Glutamatergic neuron (in vitro differentiated cells): ENCODE measurements at regions not wholly inside any gene's neighbourhood (a gene's known extent, or its start where the extent isn't known, plus 50 kb on each side); places are given as distances from the start of the nearest gene placed in this dataset.

ENCODE experiments used
- DNase-seq: peaks from one replicate; pipeline ENCODE4 v3.0.0; 2022
- H3K27ac Mint-ChIP-seq: one replicate; pipeline ENCODE4 v1.8.0; 2020; ENCODE audit warnings: mild to moderate bottlenecking, mixed read lengths, inconsistent platforms; ENCODE audit not compliant: unreplicated experiment
- H3K27me3 Mint-ChIP-seq: one replicate; pipeline ENCODE4 v1.8.0; 2020; ENCODE audit warnings: mild to moderate bottlenecking, moderate library complexity, mixed read lengths, inconsistent platforms; ENCODE audit not compliant: unreplicated experiment
- H3K36me3 Mint-ChIP-seq: one replicate; pipeline ENCODE4 v1.8.0; 2020; ENCODE audit warnings: mild to moderate bottlenecking, mixed read lengths, inconsistent platforms; ENCODE audit not compliant: unreplicated experiment
- H3K4me1 Mint-ChIP-seq: one replicate; pipeline ENCODE4 v1.8.0; 2020; ENCODE audit warnings: mild to moderate bottlenecking, low read depth, mixed read lengths, inconsistent platforms; ENCODE audit not compliant: unreplicated experiment
- H3K4me3 Mint-ChIP-seq: one replicate; pipeline ENCODE4 v1.8.0; 2020; ENCODE audit warnings: mild to moderate bottlenecking, mixed read lengths, inconsistent platforms; ENCODE audit not compliant: unreplicated experiment
- H3K9me3 Mint-ChIP-seq: one replicate; pipeline ENCODE4 v1.8.0; 2020; ENCODE audit warnings: mild to moderate bottlenecking, moderate library complexity, mixed read lengths, inconsistent platforms; ENCODE audit not compliant: unreplicated experiment
- TF ChIP-seq, protein P1 (sequence below): fragments of 200-600 bp; sonication (generic); IDR thresholded peaks from one replicate; pipeline ENCODE4 v1.5.0; 2021; ENCODE audit not compliant: partially characterized antibody, unreplicated experiment

GRCh38 chr6:100185615-100186014 is 191.6 kb upstream of the MCHR2 start:
- no peaks in the 10 kb centered on the region for H3K9me3 Mint-ChIP-seq
- H3K27ac Mint-ChIP-seq: no peak overlapping the region
- H3K4me3 Mint-ChIP-seq: no peak overlapping the region
- no peak for DNase-seq
- no peaks in the 10 kb centered on the region for H3K27me3 Mint-ChIP-seq
- no peaks in the 10 kb centered on the region for H3K36me3 Mint-ChIP-seq
- TF ChIP-seq, protein P1, sequence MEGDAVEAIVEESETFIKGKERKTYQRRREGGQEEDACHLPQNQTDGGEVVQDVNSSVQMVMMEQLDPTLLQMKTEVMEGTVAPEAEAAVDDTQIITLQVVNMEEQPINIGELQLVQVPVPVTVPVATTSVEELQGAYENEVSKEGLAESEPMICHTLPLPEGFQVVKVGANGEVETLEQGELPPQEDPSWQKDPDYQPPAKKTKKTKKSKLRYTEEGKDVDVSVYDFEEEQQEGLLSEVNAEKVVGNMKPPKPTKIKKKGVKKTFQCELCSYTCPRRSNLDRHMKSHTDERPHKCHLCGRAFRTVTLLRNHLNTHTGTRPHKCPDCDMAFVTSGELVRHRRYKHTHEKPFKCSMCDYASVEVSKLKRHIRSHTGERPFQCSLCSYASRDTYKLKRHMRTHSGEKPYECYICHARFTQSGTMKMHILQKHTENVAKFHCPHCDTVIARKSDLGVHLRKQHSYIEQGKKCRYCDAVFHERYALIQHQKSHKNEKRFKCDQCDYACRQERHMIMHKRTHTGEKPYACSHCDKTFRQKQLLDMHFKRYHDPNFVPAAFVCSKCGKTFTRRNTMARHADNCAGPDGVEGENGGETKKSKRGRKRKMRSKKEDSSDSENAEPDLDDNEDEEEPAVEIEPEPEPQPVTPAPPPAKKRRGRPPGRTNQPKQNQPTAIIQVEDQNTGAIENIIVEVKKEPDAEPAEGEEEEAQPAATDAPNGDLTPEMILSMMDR: no peak
- H3K4me1 Mint-ChIP-seq: peaks cover 3% of the 10 kb centered on the region

DNA sequence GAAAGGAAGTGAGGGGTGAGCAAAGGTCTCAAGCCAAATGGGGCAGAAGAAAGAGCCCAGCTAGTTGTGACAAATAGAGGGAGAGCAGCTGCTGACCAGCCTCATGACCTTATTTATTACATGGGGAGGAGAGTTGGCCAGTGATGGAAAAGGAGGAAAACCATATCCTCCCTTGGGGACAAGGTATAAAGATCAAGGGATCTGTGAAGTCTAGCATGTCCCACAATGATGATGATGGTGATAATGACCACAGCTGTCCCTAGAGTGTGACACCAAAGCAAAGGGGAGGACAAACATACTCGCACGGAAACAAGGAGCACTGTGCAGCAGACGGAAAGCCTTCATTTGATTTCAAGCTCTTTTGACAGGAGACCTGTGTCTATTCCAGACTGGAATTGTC is 190.4 kb upstream of the MCHR2 start:
- no peaks in the 10 kb centered on the region for H3K36me3 Mint-ChIP-seq
- H3K27me3 Mint-ChIP-seq: no peaks in the 10 kb centered on the region
- H3K9me3 Mint-ChIP-seq: no peaks in the 10 kb centered on the region
- no peak overlapping the region for H3K27ac Mint-ChIP-seq
- no peak overlapping the region for H3K4me3 Mint-ChIP-seq
- DNase-seq: no peak
- TF ChIP-seq, protein P1: no peak
- peaks cover 3% of the 10 kb centered on the region for H3K4me1 Mint-ChIP-seq

GRCh38 chr6:100182313-100182712 is 188.3 kb upstream of the MCHR2 start:
- Mint-ChIP-seq H3K4me1 (peaks cover 12% of the 10 kb centered on the region), H3K27me3 (peaks cover 4% of the 10 kb centered on the region), H3K4me3 (no peak overlapping the region), H3K36me3 (no peaks in the 10 kb centered on the region), H3K27ac (no peak overlapping the region), H3K9me3 (no peaks in the 10 kb centered on the region)
- TF ChIP-seq, protein P1: no peak
- DNase-seq: no peak

GRCh38 chr6:100181309-100181708 is 187.3 kb upstream of the MCHR2 start:
- H3K4me1 Mint-ChIP-seq: peaks cover 21% of the 10 kb centered on the region
- TF ChIP-seq, protein P1: no peak
- H3K9me3 Mint-ChIP-seq: no peaks in the 10 kb centered on the region
- no peak overlapping the region for H3K4me3 Mint-ChIP-seq
- no peak overlapping the region for H3K27ac Mint-ChIP-seq
- DNase-seq: no peak
- peaks cover 4% of the 10 kb centered on the region for H3K27me3 Mint-ChIP-seq
- no peaks in the 10 kb centered on the region for H3K36me3 Mint-ChIP-seq

- Mint-ChIP-seq H3K4me3 (no peak overlapping the region), H3K27ac (no peak overlapping the region), H3K9me3 (no peaks in the 10 kb centered on the region), H3K4me1 (peaks cover 23% of the 10 kb centered on the region), H3K36me3 (no peaks in the 10 kb centered on the region), H3K27me3 (peaks cover 4% of the 10 kb centered on the region)
- TF ChIP-seq, protein P1: no peak
- no peak for DNase-seq
Observed at GRCh38 chr6:100179576-100179975, 185.6 kb upstream of the MCHR2 start.
